ENCODE measurements at regions not wholly inside any gene's neighbourhood (a gene's known extent, or its start where the extent isn't known, plus 50 kb on each side); places are given as distances from the start of the nearest gene placed in this dataset.

- TF ChIP-seq ZFX (IDR thresholded peaks at IDR 0.05): no peak
- TF ChIP-seq CTCF (conservative IDR thresholded peaks at IDR 0.05): no peak
- no peak overlapping the region for H3K27ac ChIP-seq
Measured at GRCh38 chr16:86186313-86186712, 287.4 kb downstream of the IRF8 start.

- H3K27ac ChIP-seq: no peak overlapping the region
- TF ChIP-seq CTCF (conservative IDR thresholded peaks at IDR 0.05) (no peak), ZFX (IDR thresholded peaks at IDR 0.05) (no peak)
Measured at GRCh38 chr16:86189934-86190333, 291.0 kb downstream of the IRF8 start.

DNA sequence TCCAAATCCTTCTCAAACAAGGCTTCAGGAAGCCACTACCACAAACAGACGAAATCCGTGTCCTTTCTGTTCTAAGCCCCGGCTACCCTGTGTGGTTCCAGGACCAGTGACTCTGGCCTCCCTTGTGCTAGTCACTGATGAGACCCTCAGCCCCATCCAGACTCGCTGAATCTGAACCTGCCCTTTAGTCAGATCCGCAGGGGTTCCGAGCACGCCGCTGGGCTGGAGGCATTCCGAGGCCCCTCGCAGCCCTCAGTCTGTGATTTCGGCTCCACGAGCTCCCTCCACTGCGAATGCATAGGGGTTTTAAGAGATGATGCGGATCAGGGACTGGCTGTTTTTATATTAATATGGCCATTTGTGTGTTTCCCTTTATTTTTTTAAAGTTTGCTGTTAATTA lies 292.7 kb downstream of the IRF8 start:
- H3K27ac ChIP-seq: no peak overlapping the region
- TF ChIP-seq ZFX (IDR thresholded peaks at IDR 0.05) (no peak), CTCF (conservative IDR thresholded peaks at IDR 0.05) (no peak)

DNA sequence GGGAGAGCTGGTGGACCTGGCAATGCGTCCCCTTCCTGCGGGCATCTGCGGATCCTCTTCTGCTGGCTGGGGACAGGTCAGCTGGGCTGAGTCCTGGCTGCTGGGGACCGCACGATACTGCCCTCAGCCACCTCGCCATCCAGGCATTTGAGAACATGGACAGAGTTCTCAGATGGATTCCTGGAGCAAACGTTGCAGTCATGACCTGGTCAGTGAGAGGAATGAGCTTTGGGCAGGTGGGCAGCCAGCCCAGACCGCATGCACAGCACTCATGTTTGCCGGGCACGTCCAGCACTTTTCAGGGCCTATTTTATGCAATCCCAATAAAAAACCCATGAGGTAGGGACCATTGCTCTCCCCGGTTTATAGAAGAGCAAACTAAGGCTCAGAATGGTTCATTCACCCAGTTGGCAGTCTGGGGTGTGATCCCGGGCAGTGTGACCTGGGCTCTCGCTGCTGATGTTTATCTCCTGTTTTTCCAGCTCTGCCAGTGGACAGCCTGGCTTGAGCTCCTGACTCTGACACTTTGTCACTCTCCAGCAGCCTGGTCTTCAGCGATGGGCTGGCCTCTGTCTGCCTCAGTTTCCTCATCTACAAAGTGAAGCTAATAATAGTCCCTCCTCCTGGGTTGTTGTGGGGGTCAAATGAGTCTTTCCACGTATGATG lies 294.7 kb downstream of the IRF8 start:
- TF ChIP-seq ZFX (IDR thresholded peaks at IDR 0.05) (no peak), CTCF (conservative IDR thresholded peaks at IDR 0.05) (no peak)

DNA sequence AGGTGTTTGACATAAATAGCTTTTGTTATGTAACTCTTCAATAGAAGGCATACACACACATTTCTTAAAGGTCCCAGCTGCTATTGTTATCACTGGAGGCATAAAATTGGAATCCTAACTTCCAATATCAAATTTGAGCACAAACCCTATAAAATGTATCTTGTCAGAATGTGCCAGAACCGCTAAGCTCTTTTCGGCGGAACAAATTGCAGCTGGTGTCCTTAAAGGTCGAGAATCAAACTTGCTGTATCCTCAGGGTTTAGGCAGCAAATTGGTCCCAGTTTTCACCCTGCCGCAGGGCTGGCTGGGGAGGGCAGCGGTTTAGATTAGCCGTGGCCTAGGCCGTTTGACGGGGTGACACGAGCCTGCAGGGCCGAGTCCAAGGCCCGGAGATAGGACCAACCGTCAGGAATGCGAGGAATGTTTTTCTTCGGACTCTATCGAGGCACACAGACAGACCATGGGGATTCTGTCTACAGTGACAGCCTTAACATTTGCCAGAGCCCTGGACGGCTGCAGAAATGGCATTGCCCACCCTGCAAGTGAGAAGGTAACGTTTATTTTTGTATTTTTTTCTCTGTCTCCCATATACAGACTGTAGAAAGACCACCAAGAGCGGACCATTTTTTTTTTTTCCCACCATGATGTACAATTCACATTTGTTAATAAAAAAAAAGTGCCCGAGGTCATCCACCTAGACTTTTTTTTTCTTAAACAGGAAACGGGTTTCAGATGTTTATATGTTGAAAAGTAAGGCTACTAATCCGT lies 297.1 kb downstream of the IRF8 start:
- TF ChIP-seq CTCF (conservative IDR thresholded peaks at IDR 0.05) (no peak), ZFX (IDR thresholded peaks at IDR 0.05) (no peak)
- no peak overlapping the region for H3K27ac ChIP-seq

More for the DNA sequence above, 294.7 kb downstream of the IRF8 start:
- no peak overlapping the region for H3K27ac ChIP-seq

GRCh38 chr16:86196687-86197391 lies 297.9 kb downstream of the IRF8 start:
- no peak overlapping the region for H3K27ac ChIP-seq
- TF ChIP-seq ZFX (IDR thresholded peaks at IDR 0.05) (no peak), CTCF (conservative IDR thresholded peaks at IDR 0.05) (no peak)

Measured in C4-2B (cell line).